Heart left ventricle (tissue), 16 donors: ENCODE measurements at regions not wholly inside any gene's neighbourhood (a gene's known extent, or its start where the extent isn't known, plus 50 kb on each side); places are given as distances from the start of the nearest gene placed in this dataset.

Experiments used
- ATAC-seq, 4 donors: fragments of 200-7000 bp; cut with Tn5 transposase; one replicate each; pipeline ENCODE4 v1.9.1; 2020 to 2022; ENCODE audit warnings: moderate library complexity in 4 of 4, mild to moderate bottlenecking in 3 of 4, moderate number of reproducible peaks in 1 of 4
- DNase-seq, 5 donors: peaks; one replicate each; pipeline ENCODE4 v3.0.0-alpha.2; 2020
- H3K27ac ChIP-seq, 12 donors: fragments of 200-600 bp; sonication (generic) in 4 of 12; one replicate each; pipeline versions ENCODE4 v1.5.0 to v1.8.0; 2016 to 2022; ENCODE audit warnings: mild to moderate bottlenecking in 2 of 12
- H3K27me3 ChIP-seq, 9 donors: fragments of 200-600 bp; sonication (generic) in 2 of 9; one replicate each; pipeline versions ENCODE4 v1.5.1 to v1.8.0; 2016 to 2022; ENCODE audit warnings: mild to moderate bottlenecking in 3 of 9
- H3K36me3 ChIP-seq, 9 donors: fragments of 200-600 bp; sonication (generic) in 2 of 9; one replicate each; pipeline versions ENCODE4 v1.5.0 to v1.8.0; 2018 to 2022; ENCODE audit warnings: mild to moderate bottlenecking in 2 of 9
- H3K4me1 ChIP-seq, 12 donors: fragments of 200-600 bp; sonication (generic) in 4 of 12; one replicate each; pipeline versions ENCODE4 v1.5.0 to v1.8.0; 2016 to 2022; ENCODE audit warnings: mild to moderate bottlenecking in 3 of 12
- H3K4me3 ChIP-seq, 12 donors: fragments of 200-600 bp; sonication (generic) in 4 of 12; one replicate each; pipeline versions ENCODE4 v1.5.0 to v1.8.0; 2017 to 2022; ENCODE audit warnings: mild to moderate bottlenecking in 9 of 12, moderate library complexity in 4 of 12
- H3K9me3 ChIP-seq, 12 donors: fragments of 200-600 bp; sonication (generic) in 4 of 12; one replicate each; pipeline versions ENCODE4 v1.5.0 to v1.8.0; 2016 to 2022; ENCODE audit warnings: mild to moderate bottlenecking in 1 of 12
- CTCF ChIP-seq, 12 donors: fragments of 200-600 bp; sonication (generic) in 4 of 12; IDR thresholded peaks; one replicate each; pipeline versions ENCODE4 v1.5.0 to v1.8.0; 2018 to 2022; ENCODE audit warnings: antibody characterized with exemption in 12 of 12, mild to moderate bottlenecking in 5 of 12
- POLR2A ChIP-seq, 2 donors: fragments of 450-650 bp; IDR thresholded peaks; one replicate each; pipeline ENCODE4 v1.6.1; 2017; ENCODE audit warnings: antibody characterized with exemption in 2 of 2, mild to moderate bottlenecking in 2 of 2, moderate library complexity in 2 of 2
- WGBS, 4 donors: extraction: QIAGEN DNeasy Blood & Tissue Kit in 2 of 4; methylation state at CpG; one replicate each; pipeline versions ENCODE4 v1.1.5 to v1.1.7; 2013 to 2018; 5-methylcytosine and 5-hydroxymethylcytosine counted together
- intact Hi-C, 10 donors: fragments of 100-400 bp; cut with DNase I; formaldehyde crosslinking; loops; one replicate each; pipeline versions ENCODE4 v1.11.1 to v1.14.2; 2022
- donor health status: ischemic (EF 13 %, LVEDD 7.1; RV severe dilation, severe dysfunction).
- donor health status: healthy with polysubstance abuse.
- donor health status: DM: no; HTN: yes; CAD: no.
- donor health status: DM: no; HTN: no; CAD: no.
- donor health status: ischemic (EF 25% LVEDD 6.9; RV normal size, moderate dysfunction).
- donor health status: ischemic (EF 25% LVEDD 5.7; RV mildly dilated, moderate dysfunction).
- donor health status: healthy.
- donor health status: DM: yes; HTN: yes; CAD: no.
- donor health status: ischemic (EF 35%, LVEDD 5.7; RV mildly dilated, moderate dysfunction).
- donor health status: nonischemic (EF 11% LVEDD 7.7; RV severe dilation, severe dysfunction).
- donor health status: DM: yes; HTN: yes; CAD: no.
- donor health status: PGD.
- donor health status: ischemic (EF 29% LVEDD 5.4; RV normal size, mild dysfunction).
- donor health status: nonischemic (EF 23%, LVEDD 6.1; RV moderate dilation, normal function).

- DNase-seq (no peak), ATAC-seq (no peak)
- Histone ChIP-seq H3K36me3 (no peaks in the 10 kb centered on the region), H3K4me1 (peaks cover 0 to 3% (median 0%) of the 10 kb centered on the region in 12 donors), H3K4me3 (no peak overlapping the region), H3K27me3 (peaks cover 0 to 43% (median 9%) of the 10 kb centered on the region in 9 donors), H3K9me3 (no peaks in the 10 kb centered on the region), H3K27ac (peak overlapping the region in 1 of 12 donors; percentile 85)
- 95 to 97% (median 96%) methylated on average over 9 of the region's 9 CpGs for WGBS, 4 donors
- TF ChIP-seq CTCF (IDR thresholded peaks at IDR 0.05) (no peak), POLR2A (IDR thresholded peaks at IDR 0.05) (no peak)
- intact Hi-C loops: loop anchor here in 2 of 10 donors (5.0 to 10.0 kb wide), 2 partner anchors 33 to 309 kb away; no protein-coding TSS in a partner anchor
These were observed 116.3 kb upstream of the FOXF1 start for GRCh38 chr16:86393907-86394626.

GRCh38 chr16:86395477-86395876 lies 114.8 kb upstream of the FOXF1 start:
- intact Hi-C loops: loop anchor here in 1 of 10 donors (10.0 kb wide), 1 partner anchor 311 kb away; no protein-coding TSS in a partner anchor
- Histone ChIP-seq H3K27ac (peak overlapping the region in 1 of 12 donors; percentile 85), H3K4me3 (no peak overlapping the region), H3K4me1 (peaks cover 0 to 3% (median 0%) of the 10 kb centered on the region in 12 donors), H3K9me3 (no peaks in the 10 kb centered on the region), H3K27me3 (peaks cover 0 to 37% (median 7%) of the 10 kb centered on the region in 9 donors), H3K36me3 (no peaks in the 10 kb centered on the region)
- no peak for TF ChIP-seq POLR2A (IDR thresholded peaks at IDR 0.05)
- TF ChIP-seq CTCF (IDR thresholded peaks at IDR 0.05): no peak
- DNase-seq (no peak), ATAC-seq (no peak)
- 37 to 47% (median 38%) methylated on average over 3 of the region's 3 CpGs for WGBS, 4 donors

GRCh38 chr16:86396422-86396821 lies 113.9 kb upstream of the FOXF1 start:
- 62 to 76% (median 65%) methylated on average over 10 of the region's 10 CpGs for WGBS, 4 donors

More at GRCh38 chr16:86396422-86396821, 113.9 kb upstream of the FOXF1 start:
- Histone ChIP-seq H3K27me3 (peaks cover 0 to 36% (median 4%) of the 10 kb centered on the region in 9 donors), H3K9me3 (no peaks in the 10 kb centered on the region), H3K4me1 (peaks cover 0 to 3% (median 0%) of the 10 kb centered on the region in 12 donors), H3K36me3 (no peaks in the 10 kb centered on the region), H3K27ac (peak overlapping the region in 1 of 12 donors; percentile 85), H3K4me3 (no peak overlapping the region)
- TF ChIP-seq CTCF (IDR thresholded peaks at IDR 0.05) (no peak), POLR2A (IDR thresholded peaks at IDR 0.05) (no peak)
- no peak for DNase-seq
- intact Hi-C loops: loop anchor here in 1 of 10 donors (10.0 kb wide), 1 partner anchor 312 kb away; no protein-coding TSS in a partner anchor
- peak in 1 of 4 donors; percentile 42 for ATAC-seq
